Left ventricle myocardium superior (tissue), 1 donor: ENCODE measurements at regions not wholly inside any gene's neighbourhood (a gene's known extent, or its start where the extent isn't known, plus 50 kb on each side); places are given as distances from the start of the nearest gene placed in this dataset.

Experiments used
- ATAC-seq: fragments of 200-7000 bp; cut with Tn5 transposase; one replicate; pipeline ENCODE4 v1.9.1; 2020; ENCODE audit warnings: mild to moderate bottlenecking, moderate library complexity
- DNase-seq: peaks from one replicate; pipeline ENCODE4 v3.0.0-alpha.2; 2020
- intact Hi-C: fragments of 100-400 bp; cut with micrococcal nuclease; formaldehyde crosslinking; loops from one replicate; pipeline ENCODE4 v1.11.0; 2022
- donor health status: DM: no; HTN: yes; CAD: no; lungs with severe emphysema.

GRCh38 chr12:115245020-115245419, 561.0 kb upstream of the TBX3 start:
- intact Hi-C loops, result no loop called here
- DNase-seq, result no peak
- ATAC-seq, result peak; percentile 47

DNA sequence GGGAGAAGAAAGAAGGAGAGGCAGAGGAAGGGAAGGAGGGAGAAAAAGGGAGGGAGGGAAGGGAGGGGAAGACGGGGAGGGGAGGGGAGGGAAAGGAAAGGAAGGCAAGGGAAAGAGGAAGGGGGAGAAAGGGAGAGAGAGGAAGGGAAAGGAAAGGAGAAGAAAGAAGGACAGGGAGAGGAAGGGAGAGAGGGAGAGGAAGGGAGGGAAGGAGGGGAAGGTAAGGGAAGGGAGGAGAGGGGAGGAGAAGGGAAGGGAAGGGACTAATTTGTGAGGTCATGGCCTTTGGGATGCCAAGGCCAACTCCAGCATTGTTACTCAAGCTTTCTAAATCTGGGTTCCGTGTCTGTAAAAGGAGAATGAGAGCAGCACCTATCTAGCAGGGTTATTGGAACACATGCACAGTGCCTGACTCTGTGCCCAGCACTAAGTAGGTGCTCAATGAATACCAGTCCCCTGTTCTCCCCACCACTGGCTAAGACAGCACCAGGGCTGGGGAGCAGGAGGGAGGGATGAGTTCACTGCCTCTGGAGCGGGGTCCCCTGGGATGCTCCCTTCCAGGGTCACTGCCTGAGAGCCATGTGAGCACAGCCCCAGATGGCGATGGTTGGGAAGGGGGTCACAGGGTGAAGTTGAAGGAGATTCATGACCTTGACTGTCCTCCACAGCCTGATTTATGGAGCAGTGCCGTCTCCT, 560.1 kb upstream of the TBX3 start:
- no peak for DNase-seq
- ATAC-seq, result no peak
- intact Hi-C loops, result no loop called here

GRCh38 chr12:115240251-115240650, 556.3 kb upstream of the TBX3 start:
- no peak for DNase-seq
- intact Hi-C loops, result no loop called here
- no peak for ATAC-seq

DNA sequence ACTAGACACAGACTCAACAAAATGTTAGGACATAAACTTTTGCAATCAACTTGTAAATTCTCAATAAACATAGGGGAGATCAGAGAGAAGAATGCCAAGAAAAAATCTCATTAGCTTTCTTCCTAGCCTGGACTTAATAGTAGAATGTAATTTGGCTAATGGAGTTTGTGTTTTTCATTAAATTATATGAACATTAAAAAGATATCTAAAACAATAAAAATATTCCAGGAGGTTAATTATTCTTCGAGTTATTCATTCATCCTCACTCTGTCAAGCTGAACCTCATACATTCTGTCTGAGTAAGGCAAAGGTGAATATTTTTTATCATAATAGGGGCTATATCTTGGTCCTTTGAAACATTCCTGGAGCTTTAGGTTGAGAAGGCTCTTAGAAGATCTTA, 551.9 kb upstream of the TBX3 start:
- no peak for DNase-seq
- no peak for ATAC-seq
- intact Hi-C loops, result no loop called here

DNA sequence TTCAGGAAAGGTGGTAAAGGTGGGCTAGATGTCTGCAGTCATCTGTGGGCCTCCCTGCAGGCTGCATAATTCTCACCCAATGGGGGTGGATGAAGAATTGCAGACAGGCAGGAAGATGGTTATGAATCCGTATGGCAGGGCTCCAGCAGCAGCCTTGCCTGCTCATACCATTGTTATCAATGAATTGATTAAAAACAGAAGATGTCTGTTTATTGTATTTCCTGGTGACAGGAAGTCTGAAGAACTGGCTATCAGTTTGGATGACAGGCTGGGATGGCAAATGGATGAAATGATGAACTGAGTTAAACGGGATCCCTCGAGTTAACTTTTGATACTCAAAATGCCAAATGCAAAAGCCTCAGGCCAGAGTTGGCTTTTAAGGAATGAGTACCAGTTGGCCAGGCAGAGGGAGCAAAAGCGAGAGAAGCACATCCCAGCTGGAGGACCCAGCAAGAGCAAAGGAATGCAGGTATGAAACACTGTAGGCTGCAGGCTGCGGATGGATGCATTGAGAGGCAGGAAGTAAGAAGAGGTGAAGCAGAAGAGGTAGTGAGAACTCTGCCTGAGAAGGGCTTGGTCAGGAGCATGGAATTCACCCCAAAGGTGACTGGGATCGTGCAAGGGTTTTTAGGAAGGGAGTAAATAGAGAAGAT, 550.0 kb upstream of the TBX3 start:
- DNase-seq (no peak), ATAC-seq (no peak)
- intact Hi-C loops, result no loop called here

- no peak for ATAC-seq
- intact Hi-C loops, result no loop called here
- no peak for DNase-seq
Observed at GRCh38 chr12:115232455-115233156, 548.6 kb upstream of the TBX3 start.

GRCh38 chr12:115230606-115231005, 546.6 kb upstream of the TBX3 start:
- intact Hi-C loops, result no loop called here
- DNase-seq (no peak), ATAC-seq (no peak)

DNA sequence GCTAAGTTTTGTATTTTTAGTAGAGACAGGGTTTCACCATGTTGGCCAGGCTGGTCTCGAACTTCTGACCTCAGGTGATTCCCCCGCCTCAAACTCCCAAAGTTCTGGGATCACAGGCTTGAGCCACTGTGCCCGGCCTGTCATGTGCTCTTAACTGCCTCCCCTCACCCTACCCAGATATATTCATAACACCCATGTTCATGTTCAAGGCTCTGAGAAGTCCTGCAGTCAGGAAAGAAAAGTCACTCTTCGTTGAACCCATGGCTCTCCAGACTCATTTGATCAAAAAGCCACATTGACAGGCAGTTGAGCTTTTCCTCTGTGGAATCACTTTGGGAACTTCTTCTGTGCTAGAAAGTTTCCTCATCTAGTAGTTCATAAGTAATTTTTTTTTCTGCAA, 545.5 kb upstream of the TBX3 start:
- intact Hi-C loops, result no loop called here
- ATAC-seq, result no peak
- DNase-seq, result no peak

GRCh38 chr12:115228434-115228833, 544.5 kb upstream of the TBX3 start:
- DNase-seq, result no peak
- ATAC-seq, result no peak
- intact Hi-C loops, result no loop called here

DNA sequence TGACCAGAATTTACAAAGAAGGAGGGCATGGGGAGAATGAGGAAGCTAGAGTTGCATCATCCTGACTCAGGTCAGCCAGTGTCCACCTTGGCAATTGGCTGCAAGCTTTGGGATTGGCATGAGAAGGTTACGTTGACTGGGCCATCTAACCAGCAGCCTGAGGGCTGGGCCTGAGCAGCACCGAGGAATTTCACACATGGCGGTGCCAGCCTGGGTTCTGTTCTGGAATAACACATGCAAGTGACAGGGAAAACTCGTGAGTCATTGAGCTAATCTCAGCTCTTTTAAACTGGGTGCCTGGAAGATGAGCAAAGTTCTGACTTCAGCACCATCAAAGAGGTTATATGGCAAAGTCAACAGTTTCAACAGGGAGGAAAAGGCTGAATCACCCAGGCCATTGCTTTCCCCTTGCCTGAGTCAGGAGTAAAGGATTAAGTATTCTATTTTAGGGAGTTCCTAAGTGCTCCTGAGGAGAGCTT, 543.2 kb upstream of the TBX3 start:
- peak; percentile 51 for DNase-seq
- intact Hi-C loops, result no loop called here
- peak; percentile 91 for ATAC-seq

- ATAC-seq (no peak), DNase-seq (no peak)
- intact Hi-C loops, result no loop called here
Observed at GRCh38 chr12:115225845-115226244, 541.9 kb upstream of the TBX3 start.

GRCh38 chr12:115223991-115224390, 540.0 kb upstream of the TBX3 start:
- DNase-seq (no peak), ATAC-seq (peak; percentile 22)
- intact Hi-C loops, result no loop called here

- peak; percentile 45 for ATAC-seq
- intact Hi-C loops, result no loop called here
- DNase-seq, result no peak
Observed at GRCh38 chr12:115223322-115223721, 539.3 kb upstream of the TBX3 start.

DNA sequence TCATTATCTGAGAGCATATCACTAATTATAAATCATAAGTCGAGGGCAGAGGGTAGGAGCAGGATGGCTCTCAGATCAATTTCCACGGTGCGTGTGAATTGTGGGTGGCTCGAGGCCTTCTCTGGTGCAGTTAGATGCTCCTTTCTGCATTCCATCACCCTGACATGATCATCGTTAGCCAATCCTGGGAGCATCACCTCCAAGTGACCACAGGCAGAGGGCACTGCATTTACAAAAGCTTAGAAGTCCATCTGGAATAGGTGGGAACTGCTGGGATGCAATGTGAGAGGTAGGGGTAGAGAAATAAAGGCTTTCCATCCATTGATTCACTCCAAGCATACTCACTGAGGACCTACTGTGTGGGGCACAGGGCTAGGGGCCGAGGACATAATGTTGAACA, 538.2 kb upstream of the TBX3 start:
- DNase-seq (no peak), ATAC-seq (no peak)
- intact Hi-C loops, result no loop called here

DNA sequence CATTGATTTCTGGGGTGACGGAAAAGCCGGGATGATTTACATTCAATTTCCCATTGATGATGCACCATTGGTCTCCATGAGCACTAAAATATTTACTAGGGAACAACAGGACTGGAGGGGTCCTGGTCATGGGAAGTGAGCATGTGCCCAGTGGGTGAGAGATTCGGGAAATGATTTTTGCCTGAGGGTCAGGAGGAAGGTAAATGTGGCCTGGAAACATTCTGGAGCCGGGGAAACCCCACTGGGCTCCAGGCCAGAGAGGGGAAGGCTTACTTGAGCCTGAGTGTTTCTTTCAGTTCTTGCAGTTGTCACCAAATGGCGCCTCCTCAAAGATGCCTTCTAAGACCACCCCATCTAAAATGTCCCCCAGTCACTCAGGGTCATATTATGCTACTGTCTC, 532.3 kb upstream of the TBX3 start:
- no peak for ATAC-seq
- intact Hi-C loops, result no loop called here
- DNase-seq, result no peak

DNA sequence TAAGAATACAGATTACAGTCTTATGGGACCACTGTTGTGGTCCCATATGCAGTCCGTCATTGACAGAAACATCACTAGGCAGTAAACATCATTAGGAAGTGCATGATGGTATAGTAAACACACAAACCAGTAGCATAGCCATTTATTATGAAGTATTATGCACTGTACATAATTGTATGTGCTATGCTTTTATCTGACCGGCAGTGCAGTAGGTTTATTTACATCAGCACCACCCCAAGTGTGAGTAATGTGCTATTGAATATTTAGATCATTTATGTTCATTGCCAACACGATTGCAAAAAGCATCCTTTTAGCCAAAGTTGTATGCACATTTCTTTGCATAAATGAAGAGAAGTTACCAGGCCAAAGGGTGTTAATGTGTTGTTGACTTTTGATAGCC, 531.6 kb upstream of the TBX3 start:
- DNase-seq (no peak), ATAC-seq (no peak)
- intact Hi-C loops, result no loop called here

DNA sequence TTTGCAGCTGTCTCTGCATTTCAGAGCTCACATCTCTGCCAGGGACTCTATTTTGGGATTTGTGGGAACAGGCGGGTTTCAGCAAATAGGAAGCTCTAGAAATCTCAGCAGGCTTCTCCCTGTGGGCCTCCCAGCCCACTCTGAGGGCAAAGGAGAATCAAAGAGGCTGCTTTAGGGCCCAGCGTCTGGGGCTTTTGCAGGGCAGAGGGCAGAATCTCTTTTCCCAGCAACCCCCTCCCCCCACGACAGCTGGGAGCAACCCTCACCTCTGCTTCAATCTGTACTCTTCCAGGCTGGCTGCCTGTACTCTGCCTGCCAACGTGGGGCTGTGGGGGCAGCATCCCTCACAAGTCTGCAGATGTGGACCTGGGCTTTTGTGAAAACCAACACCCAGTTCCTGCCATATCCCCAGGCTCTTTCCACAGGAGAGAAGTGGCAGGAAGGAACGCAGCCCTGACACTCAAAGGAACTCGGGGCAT, 529.6 kb upstream of the TBX3 start:
- intact Hi-C loops, result no loop called here
- DNase-seq (peak; percentile 39), ATAC-seq (peak; percentile 78)

DNA sequence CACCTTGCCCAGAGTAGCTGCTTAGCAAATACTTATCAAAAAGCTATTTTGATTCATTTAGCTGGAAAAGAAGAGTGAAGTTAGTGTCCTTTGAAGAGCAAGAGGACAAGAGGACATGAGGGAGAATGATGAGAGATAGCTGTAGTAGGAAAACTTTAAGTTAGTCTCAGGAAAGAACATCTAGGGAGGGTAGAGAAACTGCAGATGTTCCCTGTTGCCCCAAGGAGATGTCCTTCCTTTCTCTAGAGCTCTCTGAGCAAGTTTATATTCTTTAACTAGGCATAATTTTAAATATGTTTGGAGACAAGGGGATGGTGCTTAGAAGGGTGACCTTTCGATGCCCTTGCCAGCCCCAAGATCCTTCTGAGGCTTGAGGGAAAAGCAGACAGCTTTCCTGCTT, 529.1 kb upstream of the TBX3 start:
- DNase-seq, result no peak
- ATAC-seq, result peak; percentile 44
- intact Hi-C loops, result no loop called here

DNA sequence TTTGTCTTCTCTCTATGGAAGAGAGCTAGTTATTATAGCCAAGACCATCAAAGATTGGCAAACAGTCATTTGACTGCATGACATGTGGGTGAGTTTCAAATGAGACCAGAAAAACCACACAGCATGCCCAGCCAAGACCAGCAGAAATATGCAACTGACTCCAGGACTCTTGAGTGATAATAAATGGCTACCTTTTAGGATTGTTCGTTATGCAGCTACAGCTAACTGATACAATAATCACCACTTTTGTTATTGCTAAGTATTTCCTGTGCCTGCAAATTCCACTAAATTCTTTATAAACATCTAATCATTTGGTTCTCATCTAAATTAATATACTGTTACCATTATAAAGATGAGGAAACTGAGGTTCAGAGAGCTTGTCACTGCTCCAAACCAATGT, 528.4 kb upstream of the TBX3 start:
- ATAC-seq (no peak), DNase-seq (no peak)
- intact Hi-C loops, result no loop called here

GRCh38 chr12:115210533-115211252, 526.7 kb upstream of the TBX3 start:
- peak; percentile 26 for DNase-seq
- intact Hi-C loops, result no loop called here
- ATAC-seq, result peak; percentile 64
